Lung (tissue), 11 donors: ENCODE measurements at regions not wholly inside any gene's neighbourhood (a gene's known extent, or its start where the extent isn't known, plus 50 kb on each side); places are given as distances from the start of the nearest gene placed in this dataset.

Source experiments
- ATAC-seq: fragments of 200-7000 bp; cut with Tn5 transposase; one replicate; pipeline ENCODE4 v1.9.1; 2020; ENCODE audit warnings: moderate number of reproducible peaks; ENCODE audit not compliant: insufficient read depth, low FRiP score
- DNase-seq, 3 donors: peaks; one replicate each; pipeline ENCODE4 v3.0.0-alpha.2; 2013 to 2017
- H3K27ac ChIP-seq, 2 donors: one replicate each; pipeline ENCODE4 v1.5.1; 2013; ENCODE audit warnings: mild to moderate bottlenecking in 2 of 2, moderate library complexity in 2 of 2, control low read depth in 1 of 2, inconsistent platforms in 1 of 2, low read depth in 1 of 2, low read length in 1 of 2
- H3K27me3 ChIP-seq, 3 donors: one replicate each; pipeline ENCODE4 v1.5.1; 2013; ENCODE audit warnings: low read length in 2 of 3; ENCODE audit not compliant: control insufficient read depth in 3 of 3, insufficient read depth in 3 of 3
- H3K36me3 ChIP-seq, 4 donors: one replicate each; pipeline ENCODE4 v1.5.1; 2013; ENCODE audit warnings: low read length in 4 of 4, mild to moderate bottlenecking in 1 of 4, moderate library complexity in 1 of 4; ENCODE audit not compliant: control insufficient read depth in 4 of 4, insufficient read depth in 4 of 4
- H3K4me1 ChIP-seq, 5 donors: one replicate each; pipeline ENCODE4 v1.5.1; 2013; ENCODE audit warnings: low read length in 5 of 5, mild to moderate bottlenecking in 2 of 5, moderate library complexity in 1 of 5; ENCODE audit not compliant: control insufficient read depth in 5 of 5, insufficient read depth in 5 of 5
- H3K4me3 ChIP-seq: one replicate; pipeline ENCODE4 v1.5.1; 2013; ENCODE audit warnings: mild to moderate bottlenecking, control low read depth, moderate library complexity
- H3K9ac ChIP-seq, 2 donors: one replicate each; pipeline ENCODE4 v1.5.1; 2013; ENCODE audit warnings: low read length in 2 of 2, control low read depth in 1 of 2; ENCODE audit not compliant: insufficient read depth in 1 of 2
- H3K9me3 ChIP-seq, 4 donors: one replicate each; pipeline ENCODE4 v1.5.1; 2013; ENCODE audit warnings: low read length in 3 of 4, mild to moderate bottlenecking in 1 of 4, moderate library complexity in 1 of 4; ENCODE audit not compliant: control insufficient read depth in 4 of 4, insufficient read depth in 3 of 4
- WGBS, 2 donors: extraction: QIAGEN DNeasy Blood & Tissue Kit; methylation state at CpG; one replicate each; pipeline ENCODE4 v1.1.7; 2013; 5-methylcytosine and 5-hydroxymethylcytosine counted together
- TF ChIP-seq, protein P1 (sequence below): IDR thresholded peaks from 2 replicates; pipeline ENCODE4 v1.5.1; 2012; ENCODE audit warnings: mild to moderate bottlenecking; ENCODE audit errors: control extremely low read depth, extremely low read depth
- donor health status: control.
- donor health status: control.
- donor health status: Bipolar disorder and iron deficiency.
- donor health status: healthy.
- donor health status: DM: yes; HTN: yes; CAD: no.

DNA sequence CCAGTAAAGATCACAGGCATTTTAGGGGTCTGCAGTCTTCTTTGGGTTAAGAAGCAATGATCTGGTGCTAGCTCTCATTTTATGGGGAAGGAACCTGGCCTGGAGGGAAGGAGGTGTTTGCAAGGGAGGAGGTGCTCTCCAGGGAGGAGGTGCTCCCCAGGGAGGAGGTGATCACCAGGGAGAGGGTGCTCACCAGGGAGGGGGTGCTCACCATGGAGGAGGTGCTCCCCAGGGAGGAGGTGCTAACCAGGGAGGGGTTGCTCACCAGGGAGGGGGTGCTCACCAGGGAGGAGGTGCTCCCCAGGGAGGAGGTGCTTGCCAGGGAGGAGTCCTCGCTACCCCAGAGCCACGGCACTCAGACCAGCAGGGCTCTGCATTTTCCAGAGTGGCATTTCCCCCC lies 115.7 kb downstream of the TLE3 start:
- no peak overlapping the region for H3K27ac ChIP-seq
- 63 to 84% methylated on average over 2 of the region's 2 CpGs for WGBS, 2 donors

DNA sequence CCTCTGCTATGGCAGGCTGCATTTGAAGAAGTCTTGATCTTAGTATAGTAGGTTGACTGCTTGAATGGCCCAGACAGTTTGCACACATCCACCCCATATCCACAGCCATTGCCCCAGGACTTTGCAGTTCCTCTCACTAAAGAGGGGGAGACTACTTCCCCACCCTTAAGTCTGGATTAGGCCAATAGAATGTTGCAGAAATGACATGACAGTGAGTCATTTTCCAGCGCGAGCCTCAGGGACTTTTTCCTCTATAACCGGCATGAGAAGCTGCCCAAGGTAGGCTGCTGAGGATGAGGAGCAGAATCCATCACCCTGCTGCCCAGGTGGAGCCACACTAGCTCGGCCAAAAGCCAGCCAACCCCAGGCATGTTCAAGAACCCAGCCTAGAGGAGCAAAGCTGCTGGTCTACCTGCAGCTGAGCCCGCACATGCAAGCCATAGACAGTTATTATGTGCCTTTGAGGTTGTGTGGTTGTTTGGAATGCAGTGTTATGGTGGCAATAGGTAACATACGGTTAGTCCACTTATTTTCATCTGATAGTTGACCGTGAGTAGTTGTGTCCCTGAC lies 113.9 kb downstream of the TLE3 start:
- Histone ChIP-seq H3K36me3 (no peaks in the 10 kb centered on the region), H3K27me3 (peaks cover 0 to 20% (median 3%) of the 10 kb centered on the region in 3 donors), H3K9ac (no peak overlapping the region), H3K4me3 (no peak overlapping the region), H3K9me3 (peaks cover 0 to 1% (median 0%) of the 10 kb centered on the region in 4 donors), H3K27ac (no peak overlapping the region), H3K4me1 (no peaks in the 10 kb centered on the region)
- DNase-seq (no peak), ATAC-seq (no peak)
- WGBS, 2 donors: 84 to 87% methylated on average over 7 of the region's 7 CpGs
- TF ChIP-seq, protein P1, sequence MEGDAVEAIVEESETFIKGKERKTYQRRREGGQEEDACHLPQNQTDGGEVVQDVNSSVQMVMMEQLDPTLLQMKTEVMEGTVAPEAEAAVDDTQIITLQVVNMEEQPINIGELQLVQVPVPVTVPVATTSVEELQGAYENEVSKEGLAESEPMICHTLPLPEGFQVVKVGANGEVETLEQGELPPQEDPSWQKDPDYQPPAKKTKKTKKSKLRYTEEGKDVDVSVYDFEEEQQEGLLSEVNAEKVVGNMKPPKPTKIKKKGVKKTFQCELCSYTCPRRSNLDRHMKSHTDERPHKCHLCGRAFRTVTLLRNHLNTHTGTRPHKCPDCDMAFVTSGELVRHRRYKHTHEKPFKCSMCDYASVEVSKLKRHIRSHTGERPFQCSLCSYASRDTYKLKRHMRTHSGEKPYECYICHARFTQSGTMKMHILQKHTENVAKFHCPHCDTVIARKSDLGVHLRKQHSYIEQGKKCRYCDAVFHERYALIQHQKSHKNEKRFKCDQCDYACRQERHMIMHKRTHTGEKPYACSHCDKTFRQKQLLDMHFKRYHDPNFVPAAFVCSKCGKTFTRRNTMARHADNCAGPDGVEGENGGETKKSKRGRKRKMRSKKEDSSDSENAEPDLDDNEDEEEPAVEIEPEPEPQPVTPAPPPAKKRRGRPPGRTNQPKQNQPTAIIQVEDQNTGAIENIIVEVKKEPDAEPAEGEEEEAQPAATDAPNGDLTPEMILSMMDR: no peak

More for the DNA sequence above, 115.7 kb downstream of the TLE3 start:
- ATAC-seq: no peak
- H3K9ac ChIP-seq: no peak overlapping the region
- no peaks in the 10 kb centered on the region for H3K4me1 ChIP-seq
- H3K27me3 ChIP-seq: peaks cover 0 to 20% (median 3%) of the 10 kb centered on the region in 3 donors
- no peak overlapping the region for H3K4me3 ChIP-seq
- peaks cover 0 to 1% (median 0%) of the 10 kb centered on the region in 4 donors for H3K9me3 ChIP-seq
- no peaks in the 10 kb centered on the region for H3K36me3 ChIP-seq
- DNase-seq: no peak
- TF ChIP-seq, protein P1: no peak

DNA sequence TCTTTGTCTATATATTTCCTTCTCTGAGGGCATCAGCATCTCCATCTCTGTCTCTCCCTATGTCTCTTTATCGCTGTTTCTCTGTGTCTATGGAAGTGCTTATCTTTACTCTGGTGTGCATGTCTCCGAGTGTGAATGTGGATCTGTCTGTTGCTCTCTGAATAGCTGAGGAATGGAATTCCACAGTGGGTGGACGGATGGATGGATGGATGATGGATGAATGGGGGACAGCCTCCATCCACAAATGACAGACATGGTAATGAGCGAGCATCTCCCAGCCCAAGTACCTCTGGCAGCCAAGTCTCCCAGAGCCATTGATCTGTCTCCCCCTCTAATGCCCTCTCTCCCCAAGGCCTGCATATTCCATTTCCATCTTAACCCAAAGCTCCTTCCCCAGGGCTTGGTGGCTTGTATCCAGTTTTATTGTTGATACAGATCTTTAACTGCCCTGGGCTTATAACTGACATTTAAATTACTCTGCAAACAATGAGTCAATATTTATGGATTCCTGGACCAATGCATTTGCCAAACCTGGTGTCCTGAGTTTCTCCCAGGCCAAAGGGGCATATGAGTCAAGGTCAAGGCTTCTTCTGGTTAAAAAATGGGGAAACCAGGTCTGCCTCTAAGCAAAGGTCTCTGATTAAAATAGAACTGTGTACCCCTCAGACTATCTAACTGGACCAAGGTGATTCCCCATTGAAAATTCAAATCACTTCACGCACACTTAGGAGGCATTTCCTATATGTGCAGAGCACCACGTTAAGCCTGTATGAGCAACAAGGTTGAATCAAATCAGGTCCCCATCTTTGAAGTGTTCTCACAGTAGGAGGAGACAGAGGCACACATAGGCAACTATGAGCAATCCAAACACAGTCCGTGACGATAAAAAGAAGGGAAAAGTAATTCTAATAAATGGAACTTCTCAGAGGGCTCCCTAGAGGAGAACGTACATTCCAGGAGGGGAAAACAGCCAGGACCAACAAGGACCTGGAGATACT lies 109.9 kb downstream of the TLE3 start:
- no peaks in the 10 kb centered on the region for H3K36me3 ChIP-seq
- peaks cover 0 to under 1% (median 0%) of the 10 kb centered on the region in 4 donors for H3K9me3 ChIP-seq
- WGBS, 2 donors: 87 to 88% methylated on average over 9 of the region's 9 CpGs
- peaks cover 0 to 26% (median 3%) of the 10 kb centered on the region in 3 donors for H3K27me3 ChIP-seq
- TF ChIP-seq, protein P1: no peak
- H3K27ac ChIP-seq: no peak overlapping the region
- no peak overlapping the region for H3K9ac ChIP-seq
- ATAC-seq (no peak), DNase-seq (no peak)
- peaks cover 0 to 4% (median 0%) of the 10 kb centered on the region in 5 donors for H3K4me1 ChIP-seq
- no peak overlapping the region for H3K4me3 ChIP-seq
